MM.1S (cell line): ENCODE measurements at regions not wholly inside any gene's neighbourhood (a gene's known extent, or its start where the extent isn't known, plus 50 kb on each side); places are given as distances from the start of the nearest gene placed in this dataset.

Experiments used
- DNase-seq: peaks from one replicate; pipeline ENCODE4 v3.0.0-alpha.2; 2015
- H2AFZ ChIP-seq: fragments of 300-600 bp; sonication (generic); 2 replicates; pipeline ENCODE4 v1.6.0; 2016; ENCODE audit warnings: antibody characterized with exemption, low read length
- H3F3A ChIP-seq: fragments of 300-600 bp; sonication (generic); 2 replicates; pipeline ENCODE4 v1.6.1; 2016; ENCODE audit warnings: mild to moderate bottlenecking, antibody characterized with exemption, low read length, moderate library complexity, mixed read lengths; ENCODE audit not compliant: insufficient read depth
- H3K27ac ChIP-seq: fragments of 300-600 bp; sonication (generic); 2 replicates; pipeline ENCODE4 v1.5.1; 2016; ENCODE audit warnings: mild to moderate bottlenecking, low read length
- H3K27me3 ChIP-seq: fragments of 300-600 bp; sonication (generic); replicated peaks from 2 replicates; pipeline ENCODE4 v1.6.0; 2016; ENCODE audit warnings: low read length; ENCODE audit not compliant: insufficient read depth
- H3K36me3 ChIP-seq: fragments of 300-600 bp; sonication (generic); replicated peaks from 2 replicates; pipeline ENCODE4 v1.6.1; 2016; ENCODE audit warnings: mild to moderate bottlenecking, low read length, mixed read lengths; ENCODE audit not compliant: insufficient read depth
- H3K4me1 ChIP-seq: fragments of 300-600 bp; sonication (generic); 2 replicates; pipeline ENCODE4 v1.6.1; 2016; ENCODE audit warnings: low read length, mixed read lengths
- H3K4me2 ChIP-seq: fragments of 300-600 bp; sonication (generic); 2 replicates; pipeline ENCODE4 v1.6.0; 2016; ENCODE audit warnings: low read depth, low read length
- H3K4me3 ChIP-seq: fragments of 300-600 bp; sonication (generic); 2 replicates; pipeline ENCODE4 v1.5.1; 2016; ENCODE audit warnings: low read length, mixed read lengths
- H3K79me2 ChIP-seq: fragments of 300-600 bp; sonication (generic); 2 replicates; pipeline ENCODE4 v1.6.1; 2016; ENCODE audit warnings: mixed run types, low read length, mixed read lengths
- H3K9ac ChIP-seq: fragments of 300-600 bp; sonication (generic); 2 replicates; pipeline ENCODE4 v1.6.1; 2016; ENCODE audit warnings: low read length, mixed read lengths
- H3K9me2 ChIP-seq: fragments of 300-600 bp; sonication (generic); replicated peaks from 2 replicates; pipeline ENCODE4 v1.6.1; 2016; ENCODE audit warnings: mild to moderate bottlenecking, low read length, mixed read lengths; ENCODE audit not compliant: insufficient read depth
- H3K9me3 ChIP-seq: fragments of 300-600 bp; sonication (generic); replicated peaks from 2 replicates; pipeline ENCODE4 v1.6.1; 2016; ENCODE audit warnings: mild to moderate bottlenecking, low read length, mixed read lengths; ENCODE audit not compliant: insufficient read depth
- H4K20me1 ChIP-seq: fragments of 300-600 bp; sonication (generic); 2 replicates; pipeline ENCODE4 v1.6.1; 2016; ENCODE audit warnings: mild to moderate bottlenecking, low read length, moderate library complexity, mixed read lengths; ENCODE audit not compliant: insufficient read depth
- CTCF ChIP-seq: fragments of 300-600 bp; sonication (generic); IDR thresholded peaks from 2 replicates; pipeline ENCODE4 v1.5.1; 2016; ENCODE audit warnings: antibody characterized with exemption, low read length, mixed read lengths
- EZH2 ChIP-seq: fragments of 300-600 bp; sonication (generic); optimal IDR thresholded peaks from 2 replicates; pipeline ENCODE3; 2017; ENCODE audit warnings: low read depth, mild to moderate bottlenecking, antibody characterized with exemption, low read length, mixed read lengths
- EZH2phosphoT487 ChIP-seq: fragments of 300-600 bp; sonication (generic); IDR thresholded peaks from 2 replicates; pipeline ENCODE4 v1.6.1; 2018; ENCODE audit warnings: antibody characterized with exemption, low read length

GRCh38 chr16:73143002-73143401, 95.1 kb upstream of the ZFHX3 start:
- Histone ChIP-seq H3K4me1 (no peaks in the 10 kb centered on the region), H3K27me3 (no peaks in the 10 kb centered on the region), H3F3A (no peaks in the 10 kb centered on the region), H3K9me2 (no peaks in the 10 kb centered on the region), H3K9me3 (no peaks in the 10 kb centered on the region), H4K20me1 (no peaks in the 10 kb centered on the region), H3K27ac (no peak overlapping the region), H3K4me2 (no peak overlapping the region), H3K4me3 (no peak overlapping the region), H3K79me2 (no peaks in the 10 kb centered on the region), H2AFZ (no peak overlapping the region), H3K36me3 (no peaks in the 10 kb centered on the region), H3K9ac (no peak overlapping the region)
- no peak for TF ChIP-seq EZH2phosphoT487
- DNase-seq, result no peak

GRCh38 chr16:73142053-73142854, 94.3 kb upstream of the ZFHX3 start:
- TF ChIP-seq CTCF (no peak), EZH2 (no peak), EZH2phosphoT487 (no peak)
- Histone ChIP-seq H2AFZ (no peak overlapping the region), H3K9ac (no peak overlapping the region), H4K20me1 (no peaks in the 10 kb centered on the region), H3K9me3 (no peaks in the 10 kb centered on the region), H3K4me1 (no peaks in the 10 kb centered on the region), H3K4me2 (no peak overlapping the region), H3K79me2 (no peaks in the 10 kb centered on the region), H3K36me3 (no peaks in the 10 kb centered on the region), H3K27me3 (no peaks in the 10 kb centered on the region), H3K4me3 (no peak overlapping the region), H3K9me2 (no peaks in the 10 kb centered on the region), H3K27ac (no peak overlapping the region), H3F3A (no peaks in the 10 kb centered on the region)
- no peak for DNase-seq

DNA sequence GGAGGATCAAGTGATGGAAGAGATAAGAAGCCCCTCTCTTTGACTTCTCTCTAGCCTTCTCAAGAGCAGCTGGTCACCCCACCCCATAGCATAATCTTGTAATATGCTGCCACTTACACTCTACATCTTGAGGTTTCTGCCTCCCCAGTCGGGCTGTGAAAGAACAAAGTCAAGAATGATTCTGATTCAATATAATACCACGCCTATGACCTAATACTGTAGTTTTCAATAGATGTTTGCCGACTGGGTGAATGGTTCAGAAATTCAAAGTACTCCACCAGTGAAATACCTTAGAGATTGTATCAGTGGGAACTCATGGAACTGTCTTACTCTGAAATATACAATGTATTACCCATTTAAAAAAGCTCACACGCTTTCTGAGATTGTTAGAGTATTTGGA, 93.0 kb upstream of the ZFHX3 start:
- Histone ChIP-seq H3K4me2 (no peak overlapping the region), H3K27ac (no peak overlapping the region), H3K79me2 (no peaks in the 10 kb centered on the region), H3K4me3 (no peak overlapping the region), H3K9me2 (no peaks in the 10 kb centered on the region), H3K9ac (no peak overlapping the region), H3K36me3 (no peaks in the 10 kb centered on the region), H4K20me1 (no peaks in the 10 kb centered on the region), H3K27me3 (no peaks in the 10 kb centered on the region), H3K9me3 (no peaks in the 10 kb centered on the region), H3F3A (no peaks in the 10 kb centered on the region), H2AFZ (no peak overlapping the region), H3K4me1 (no peaks in the 10 kb centered on the region)
- TF ChIP-seq CTCF (no peak), EZH2phosphoT487 (no peak), EZH2 (no peak)
- no peak for DNase-seq

GRCh38 chr16:73131156-73131862, 83.4 kb upstream of the ZFHX3 start:
- no peaks in the 10 kb centered on the region for H3K36me3 ChIP-seq
- no peaks in the 10 kb centered on the region for H3K79me2 ChIP-seq
- H3K27me3 ChIP-seq, result no peaks in the 10 kb centered on the region
- no peak overlapping the region for H3K4me3 ChIP-seq
- DNase-seq, result no peak
- no peaks in the 10 kb centered on the region for H3K9me2 ChIP-seq
- H3K9ac ChIP-seq, result no peak overlapping the region
- no peaks in the 10 kb centered on the region for H3K9me3 ChIP-seq
- no peak overlapping the region for H3K4me2 ChIP-seq
- H4K20me1 ChIP-seq, result no peaks in the 10 kb centered on the region
- H3K27ac ChIP-seq, result no peak overlapping the region
- no peak overlapping the region for H2AFZ ChIP-seq
- no peak for TF ChIP-seq EZH2phosphoT487
- no peak for TF ChIP-seq CTCF
- no peak for TF ChIP-seq EZH2
- H3K4me1 ChIP-seq, result no peaks in the 10 kb centered on the region
- H3F3A ChIP-seq, result no peaks in the 10 kb centered on the region
